GM10248 (cell line): ENCODE measurements at regions not wholly inside any gene's neighbourhood (a gene's known extent, or its start where the extent isn't known, plus 50 kb on each side); places are given as distances from the start of the nearest gene placed in this dataset.

Source experiments
- CTCF ChIA-PET: fragments of 300-600 bp; sonication (Branson Sonifier 250); formaldehyde crosslinking; extraction: SDS; loops from one replicate; lab custom pipeline; 2021; ENCODE audit warnings: antibody characterized with exemption; lab: Yijun Ruan, JAX
- POLR2A ChIA-PET: fragments of 350-650 bp; sonication (Branson Sonifier 250); formaldehyde crosslinking; extraction: SDS; loops from one replicate; lab custom pipeline; 2020; ENCODE audit warnings: antibody characterized with exemption; lab: Yijun Ruan, JAX
- DNase-seq: peaks from one replicate; pipeline ENCODE4 v3.0.0; 2012; ENCODE audit errors: extremely low spot score
- TF ChIP-seq, protein P1 (sequence below): IDR thresholded peaks from 2 replicates; pipeline ENCODE4 v1.5.1; 2012; ENCODE audit warnings: mild to moderate bottlenecking, low read depth; ENCODE audit errors: extremely low read depth, missing control alignments, control extremely low read depth

DNA sequence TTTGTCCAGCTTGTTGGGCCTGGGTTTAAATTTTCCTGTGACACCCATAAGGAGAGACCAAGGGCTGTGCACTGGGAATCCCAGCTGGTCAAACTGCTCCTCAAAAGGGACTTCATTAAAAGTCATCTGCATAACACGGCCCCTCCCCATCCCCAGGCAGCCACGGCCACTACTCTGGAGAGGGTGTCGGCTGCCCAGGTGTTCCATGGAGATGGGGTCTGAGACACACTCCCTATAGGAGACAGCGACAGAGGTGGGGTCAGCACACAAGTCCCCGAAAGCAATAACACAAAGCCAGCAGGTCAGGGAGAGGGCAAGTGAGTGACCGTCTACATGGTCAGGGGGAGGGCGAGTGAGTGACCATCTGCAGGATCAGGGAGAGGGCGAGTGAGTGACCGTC is 75.6 kb upstream of the BCL11B start:
- ChIA-PET POLR2A (no interaction called here), CTCF (no interaction called here)
- TF ChIP-seq, protein P1, sequence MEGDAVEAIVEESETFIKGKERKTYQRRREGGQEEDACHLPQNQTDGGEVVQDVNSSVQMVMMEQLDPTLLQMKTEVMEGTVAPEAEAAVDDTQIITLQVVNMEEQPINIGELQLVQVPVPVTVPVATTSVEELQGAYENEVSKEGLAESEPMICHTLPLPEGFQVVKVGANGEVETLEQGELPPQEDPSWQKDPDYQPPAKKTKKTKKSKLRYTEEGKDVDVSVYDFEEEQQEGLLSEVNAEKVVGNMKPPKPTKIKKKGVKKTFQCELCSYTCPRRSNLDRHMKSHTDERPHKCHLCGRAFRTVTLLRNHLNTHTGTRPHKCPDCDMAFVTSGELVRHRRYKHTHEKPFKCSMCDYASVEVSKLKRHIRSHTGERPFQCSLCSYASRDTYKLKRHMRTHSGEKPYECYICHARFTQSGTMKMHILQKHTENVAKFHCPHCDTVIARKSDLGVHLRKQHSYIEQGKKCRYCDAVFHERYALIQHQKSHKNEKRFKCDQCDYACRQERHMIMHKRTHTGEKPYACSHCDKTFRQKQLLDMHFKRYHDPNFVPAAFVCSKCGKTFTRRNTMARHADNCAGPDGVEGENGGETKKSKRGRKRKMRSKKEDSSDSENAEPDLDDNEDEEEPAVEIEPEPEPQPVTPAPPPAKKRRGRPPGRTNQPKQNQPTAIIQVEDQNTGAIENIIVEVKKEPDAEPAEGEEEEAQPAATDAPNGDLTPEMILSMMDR, result no peak
- DNase-seq, result no peak

DNA sequence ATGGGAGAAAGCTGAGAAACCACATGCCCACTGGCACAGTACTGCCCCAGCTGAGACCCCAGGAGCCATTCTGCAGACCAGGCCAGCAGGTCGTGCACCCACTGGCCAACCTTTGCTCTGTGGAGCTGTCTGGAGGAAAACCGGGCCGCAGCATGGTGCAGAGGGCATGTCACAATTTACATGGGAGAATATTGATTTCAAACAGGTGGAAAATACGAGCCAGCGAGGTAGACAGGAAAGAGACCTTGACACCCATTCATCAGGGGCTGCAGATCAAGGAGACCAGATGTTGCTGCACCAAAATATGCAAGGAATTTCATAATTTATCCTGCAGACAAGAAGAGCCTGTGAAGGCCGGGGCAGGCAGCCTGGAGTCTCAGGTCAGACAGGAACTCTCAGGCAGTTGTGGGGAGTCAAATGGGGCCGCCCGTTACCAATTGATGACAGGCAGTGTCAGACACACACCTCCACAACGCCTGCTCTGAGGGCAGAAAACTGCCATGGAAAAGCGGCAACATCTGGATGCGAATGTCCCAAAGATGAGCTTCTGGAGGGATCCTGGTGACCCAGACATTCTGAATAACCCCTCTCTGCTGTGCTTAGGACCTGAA is 74.6 kb upstream of the BCL11B start:
- CTCF ChIA-PET, result no interaction called here
- TF ChIP-seq, protein P1, result no peak
- POLR2A ChIA-PET, result no interaction called here
- DNase-seq, result no peak

DNA sequence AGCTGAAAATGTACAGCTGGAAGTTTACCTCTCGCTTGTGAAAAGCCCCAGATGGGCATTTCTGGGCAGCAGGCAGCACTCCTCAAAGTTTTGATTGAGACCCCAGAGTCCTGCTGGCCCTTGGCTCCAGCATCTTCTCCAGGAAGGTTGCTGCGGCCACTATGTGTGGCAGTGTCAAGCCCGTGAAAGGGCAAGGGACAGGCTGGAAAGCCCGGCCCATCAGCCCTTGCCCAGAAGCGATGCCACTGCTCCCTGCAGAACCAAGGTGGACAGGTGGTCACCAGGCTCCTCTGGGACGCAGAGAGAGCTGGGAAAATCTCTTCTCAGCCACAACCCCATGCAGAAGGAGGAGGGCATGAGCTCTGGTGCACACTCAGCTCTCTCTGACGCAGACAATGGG is 73.5 kb upstream of the BCL11B start:
- CTCF ChIA-PET, result no interaction called here
- POLR2A ChIA-PET, result interaction anchor here (0.6 kb wide), 1 partner anchor 251 kb away, joined by 8 read pairs; no protein-coding TSS in a partner anchor
- TF ChIP-seq, protein P1, result no peak
- no peak for DNase-seq

DNA sequence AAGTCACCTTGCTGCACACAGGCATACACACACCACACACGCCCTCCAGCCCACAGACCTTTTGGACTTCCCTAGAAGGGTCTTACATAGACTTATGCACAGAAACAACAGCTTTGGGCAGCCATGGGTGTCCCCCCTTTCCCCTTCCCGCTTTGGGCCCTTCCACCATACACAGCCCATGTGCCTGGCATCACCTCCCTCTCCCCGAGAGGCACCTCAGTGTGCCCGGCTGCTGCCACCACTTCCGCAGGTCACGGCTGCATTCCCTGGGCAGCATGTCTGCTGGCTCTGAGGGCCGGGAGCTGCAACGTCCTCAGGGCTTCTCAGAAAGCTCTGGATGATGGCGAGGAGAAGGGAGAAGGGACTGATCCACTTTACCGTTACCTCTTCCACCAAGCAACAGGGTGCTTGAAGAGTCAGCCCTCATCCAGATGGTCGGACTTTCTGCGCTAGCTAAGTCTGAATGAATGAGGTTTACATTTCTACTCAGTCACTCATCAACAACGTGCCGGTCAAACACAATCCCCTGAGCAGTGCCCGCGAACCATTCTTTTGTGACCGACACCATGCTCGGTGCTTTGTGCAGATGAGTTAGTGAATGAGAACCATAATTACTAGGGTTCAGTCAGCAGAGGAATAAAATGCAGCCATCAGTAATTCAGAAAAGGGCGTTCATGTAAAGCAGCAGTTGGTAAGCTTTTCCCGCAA is 72.2 kb upstream of the BCL11B start:
- POLR2A ChIA-PET, result no interaction called here
- CTCF ChIA-PET, result interaction anchor here (0.9 kb wide), 1 partner anchor 24 kb away, joined by 4 read pairs; no protein-coding TSS in a partner anchor
- no peak for DNase-seq
- TF ChIP-seq, protein P1, result no peak

DNA sequence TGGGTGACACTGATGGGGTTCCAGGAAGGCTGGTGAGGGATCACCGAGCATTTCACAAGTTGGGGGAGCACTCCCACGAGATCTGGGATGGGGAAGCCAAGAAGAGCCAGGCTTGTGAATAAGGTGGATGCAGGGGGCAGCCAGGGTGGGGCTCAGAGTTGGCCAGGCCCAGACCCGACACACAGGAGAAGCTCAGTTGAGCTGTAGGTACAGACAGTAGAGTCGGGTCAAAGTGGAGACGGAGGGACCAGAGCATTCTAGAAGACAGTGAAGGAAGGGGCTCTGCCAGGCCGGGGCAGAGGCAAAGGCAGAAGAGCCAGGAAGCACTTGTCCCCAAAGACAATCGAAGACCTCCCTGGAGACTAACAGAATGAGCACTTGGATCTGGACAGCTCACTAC is 70.9 kb upstream of the BCL11B start:
- ChIA-PET CTCF (interaction anchor here (1.2 kb wide), 1 partner anchor 23 kb away, joined by 4 read pairs; no protein-coding TSS in a partner anchor), POLR2A (no interaction called here)
- TF ChIP-seq, protein P1, result no peak
- no peak for DNase-seq

DNA sequence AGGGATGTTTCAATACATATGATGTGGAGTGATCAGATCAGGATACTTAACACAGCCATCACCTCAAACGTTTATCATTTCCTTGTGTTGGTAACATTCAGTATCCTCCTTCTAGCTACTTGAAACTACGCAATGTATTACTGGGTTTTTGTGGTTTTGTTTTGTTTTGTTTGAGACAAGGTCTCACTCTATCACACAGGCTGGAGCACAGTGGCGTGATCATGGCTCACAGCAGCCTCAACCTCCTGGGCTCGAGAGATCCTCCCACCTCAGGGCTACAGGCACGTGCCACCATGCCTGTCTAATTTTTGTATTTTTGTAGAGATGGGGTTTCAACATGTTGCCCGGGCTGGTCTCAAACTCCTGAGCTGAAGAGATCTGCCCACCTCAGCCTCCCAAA is 70.2 kb upstream of the BCL11B start:
- TF ChIP-seq, protein P1, result no peak
- CTCF ChIA-PET, result interaction anchor here (1.0 to 1.2 kb wide), 2 partner anchors 22 to 51 kb away, joined by 3 to 4 read pairs; no protein-coding TSS in a partner anchor
- no peak for DNase-seq
- POLR2A ChIA-PET, result no interaction called here
